ENCODE measurements at regions not wholly inside any gene's neighbourhood (a gene's known extent, or its start where the extent isn't known, plus 50 kb on each side); places are given as distances from the start of the nearest gene placed in this dataset.

DNA sequence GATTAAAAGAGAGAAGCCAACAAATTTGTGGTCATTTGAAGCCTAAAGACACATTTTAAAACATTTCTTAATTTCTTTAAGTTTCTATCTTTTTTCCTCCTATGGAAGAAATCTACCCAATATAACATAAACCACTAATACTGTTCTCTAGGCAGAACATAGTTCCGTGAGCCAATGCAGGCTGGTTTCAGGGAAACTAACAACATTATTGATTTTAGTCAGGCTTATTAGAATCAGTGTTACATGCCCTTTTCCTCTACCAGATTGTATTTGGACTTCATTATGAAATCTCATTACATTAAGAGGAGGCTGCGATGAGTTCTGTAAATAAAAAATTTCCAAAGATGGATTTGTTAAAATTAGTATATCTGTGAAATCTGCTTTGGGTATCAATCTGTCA, 249.9 kb downstream of the PTBP2 start:
- TF ChIP-seq POLR2AphosphoS5 (IDR thresholded peaks at IDR 0.05; ENCODE audit: borderline replicate concordance, low read depth, low read length) (no peak), EZH2 (IDR thresholded peaks at IDR 0.05) (no peak), FOXP2 (optimal IDR thresholded peaks at IDR 0.05; ENCODE audit: control extremely low read depth, extremely low read length, insufficient read depth) (no peak)

All from SK-N-MC (cell line).